ENCODE measurements at regions not wholly inside any gene's neighbourhood (a gene's known extent, or its start where the extent isn't known, plus 50 kb on each side); places are given as distances from the start of the nearest gene placed in this dataset.

- DNase-seq = peak; percentile 13
Observed at GRCh38 chr5:69907941-69908340, 117.1 kb upstream of the SERF1B start.

DNA sequence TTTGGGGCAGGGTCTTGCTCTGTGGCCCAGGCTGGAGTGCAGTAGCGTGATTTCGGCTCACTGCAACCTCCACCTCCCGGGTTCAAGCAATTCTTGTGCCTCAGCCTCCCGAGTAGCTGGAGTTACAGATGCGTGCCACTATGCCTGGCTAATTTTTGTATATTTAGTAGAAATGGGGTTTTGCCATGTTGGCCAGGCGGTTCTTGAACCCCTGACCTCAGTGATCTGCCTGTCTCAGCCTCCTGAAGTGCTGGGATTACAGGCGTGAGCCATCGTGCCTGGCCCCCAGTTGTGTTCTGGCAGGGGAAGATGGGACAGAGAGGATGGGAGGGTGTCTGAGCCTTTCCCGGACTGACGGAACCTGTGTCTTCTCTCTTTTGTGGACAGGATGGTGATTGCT is 111.3 kb upstream of the SERF1B start:
- peak; percentile 9 for DNase-seq
